Neuronal stem cell (in vitro differentiated cells): ENCODE measurements at regions not wholly inside any gene's neighbourhood (a gene's known extent, or its start where the extent isn't known, plus 50 kb on each side); places are given as distances from the start of the nearest gene placed in this dataset.

Source experiments
- DNase-seq: peaks from one replicate; pipeline ENCODE4 v3.0.0-alpha.2; 2013; ENCODE audit warnings: low spot score
- H2AFZ ChIP-seq: one replicate; pipeline ENCODE4 v1.6.1; 2013; ENCODE audit warnings: mild to moderate bottlenecking, low read length, inconsistent platforms
- H2AK5ac ChIP-seq: 2 replicates; pipeline ENCODE4 v1.6.1; 2013; ENCODE audit warnings: low read depth, mild to moderate bottlenecking, inconsistent platforms, low read length, moderate library complexity, mixed read lengths
- H2BK120ac ChIP-seq: 2 replicates; pipeline ENCODE4 v1.6.1; 2013; ENCODE audit warnings: low read depth, mild to moderate bottlenecking, inconsistent platforms, low read length, moderate library complexity, mixed read lengths
- H2BK12ac ChIP-seq: one replicate; pipeline ENCODE4 v1.6.1; 2013; ENCODE audit warnings: low read length, inconsistent platforms
- H2BK15ac ChIP-seq: 2 replicates; pipeline ENCODE4 v1.6.1; 2013; ENCODE audit warnings: mild to moderate bottlenecking, low read length, inconsistent platforms, mixed read lengths
- H2BK5ac ChIP-seq: one replicate; pipeline ENCODE4 v1.6.1; 2013; ENCODE audit warnings: inconsistent platforms, mild to moderate bottlenecking, low read length, moderate library complexity
- H3K14ac ChIP-seq: one replicate; pipeline ENCODE4 v1.6.1; 2013; ENCODE audit warnings: low read length, inconsistent platforms
- H3K18ac ChIP-seq: 2 replicates; pipeline ENCODE4 v1.6.1; 2013; ENCODE audit warnings: low read length, inconsistent platforms
- H3K23ac ChIP-seq: 2 replicates; pipeline ENCODE4 v1.6.1; 2013; ENCODE audit warnings: low read depth, mild to moderate bottlenecking, mixed read lengths, low read length, inconsistent platforms; ENCODE audit not compliant: poor library complexity
- H3K27ac ChIP-seq: replicated peaks from 3 replicates; pipeline ENCODE4 v1.5.1; 2013; ENCODE audit warnings: low read length, inconsistent platforms
- H3K27me3 ChIP-seq, 3 experiments: 2 replicates each; pipeline ENCODE4 v1.6.1; 2013; ENCODE audit warnings: low read length in 3 of 3, mild to moderate bottlenecking in 2 of 3, inconsistent platforms in 1 of 3, low read depth in 1 of 3, mixed read lengths in 1 of 3, moderate library complexity in 1 of 3; ENCODE audit not compliant: control insufficient read depth in 3 of 3, insufficient read depth in 3 of 3
- H3K36me3 ChIP-seq, 2 donors: replicated peaks in 1 of 2; 2 replicates each; pipeline ENCODE4 v1.6.1; 2013; ENCODE audit warnings: low read length in 2 of 2; ENCODE audit not compliant: control insufficient read depth in 2 of 2, insufficient read depth in 2 of 2
- H3K4ac ChIP-seq: 2 replicates; pipeline ENCODE4 v1.6.1; 2013; ENCODE audit warnings: inconsistent platforms, mild to moderate bottlenecking, low read length, moderate library complexity
- H3K4me1 ChIP-seq, 2 donors: 1 replicate in 1 of 2; 2 replicates in 1 of 2; pipeline ENCODE4 v1.6.1; 2013; ENCODE audit warnings: low read length in 2 of 2, low read depth in 1 of 2; ENCODE audit not compliant: control insufficient read depth in 2 of 2, insufficient read depth in 1 of 2
- H3K4me2 ChIP-seq: one replicate; pipeline ENCODE4 v1.6.1; 2013; ENCODE audit warnings: mild to moderate bottlenecking, low read length, inconsistent platforms; ENCODE audit not compliant: insufficient read depth, poor library complexity, severe bottlenecking
- H3K4me3 ChIP-seq, 2 donors: 2 replicates each; pipeline ENCODE4 v1.5.1; 2013; ENCODE audit warnings: low read length in 2 of 2, mild to moderate bottlenecking in 2 of 2, inconsistent platforms in 1 of 2, moderate library complexity in 1 of 2
- H3K79me1 ChIP-seq: one replicate; pipeline ENCODE4 v1.6.1; 2013; ENCODE audit warnings: low read depth, mild to moderate bottlenecking, inconsistent platforms, low read length, moderate library complexity
- H3K9ac ChIP-seq: one replicate; pipeline ENCODE4 v1.6.1; 2013; ENCODE audit warnings: mild to moderate bottlenecking, low read depth, low read length, inconsistent platforms; ENCODE audit not compliant: poor library complexity
- H3K9me3 ChIP-seq, 2 donors: replicated peaks in 1 of 2; 2 replicates each; pipeline versions ENCODE3 to v1.6.1; 2013; ENCODE audit warnings: low read length in 2 of 2, mild to moderate bottlenecking in 2 of 2, inconsistent platforms in 1 of 2, low read depth in 1 of 2, mixed read lengths in 1 of 2, moderate library complexity in 1 of 2; ENCODE audit not compliant: control insufficient read depth in 2 of 2, insufficient read depth in 1 of 2
- H4K8ac ChIP-seq: one replicate; pipeline ENCODE4 v1.6.1; 2013; ENCODE audit warnings: low read depth, mild to moderate bottlenecking, inconsistent platforms, low read length, moderate library complexity
- H4K91ac ChIP-seq: one replicate; pipeline ENCODE4 v1.6.1; 2013; ENCODE audit warnings: low read length, low read depth, mild to moderate bottlenecking, inconsistent platforms; ENCODE audit not compliant: poor library complexity
- WGBS, 2 donors: extraction: QIAGEN DNeasy Blood & Tissue Kit; methylation state at CpG; one replicate each; pipeline ENCODE4 v1.1.7; 2013; ENCODE audit warnings: missing lambda C conversion rate in 2 of 2, mixed read lengths in 1 of 2; ENCODE audit not compliant: insufficient read length in 2 of 2, insufficient replicate concordance in 1 of 2; ENCODE audit errors: extremely low coverage in 2 of 2; 5-methylcytosine and 5-hydroxymethylcytosine counted together

- H3K4me2 ChIP-seq = no peak overlapping the region
Observed at GRCh38 chr12:28865776-28866175, 283.3 kb upstream of the FAR2 start.

GRCh38 chr12:28866296-28866695, 282.8 kb upstream of the FAR2 start:
- no peaks in the 10 kb centered on the region for H3K27me3 ChIP-seq
- no peak overlapping the region for H3K23ac ChIP-seq
- no peak overlapping the region for H2BK15ac ChIP-seq
- no peak overlapping the region for H3K14ac ChIP-seq
- no peak overlapping the region for H3K4me3 ChIP-seq
- H2AFZ ChIP-seq = peak overlapping the region; percentile 43
- no peak overlapping the region for H2AK5ac ChIP-seq
- H4K91ac ChIP-seq = no peak overlapping the region
- H3K4me2 ChIP-seq = no peak overlapping the region
- no peak overlapping the region for H3K18ac ChIP-seq
- no peak overlapping the region for H3K4ac ChIP-seq
- H2BK120ac ChIP-seq = no peak overlapping the region
- no peaks in the 10 kb centered on the region for H3K9me3 ChIP-seq
- DNase-seq = no peak
- no peak overlapping the region for H4K8ac ChIP-seq
- no peaks in the 10 kb centered on the region for H3K4me1 ChIP-seq
- no CpG with 5 or more reads among the region's 3 CpGs for WGBS, 2 donors
- no peaks in the 10 kb centered on the region for H3K79me1 ChIP-seq
- H3K9ac ChIP-seq = no peak overlapping the region
- no peak overlapping the region for H2BK12ac ChIP-seq
- H2BK5ac ChIP-seq = no peak overlapping the region
- no peaks in the 10 kb centered on the region for H3K36me3 ChIP-seq
- H3K27ac ChIP-seq = no peak overlapping the region

More at GRCh38 chr12:28865776-28866175, 283.3 kb upstream of the FAR2 start:
- no peaks in the 10 kb centered on the region for H3K4me1 ChIP-seq
- no peak overlapping the region for H3K18ac ChIP-seq
- H2BK12ac ChIP-seq = no peak overlapping the region
- no peak overlapping the region for H2BK120ac ChIP-seq
- no peak overlapping the region for H4K8ac ChIP-seq
- no peak overlapping the region for H2BK15ac ChIP-seq
- no peak for DNase-seq
- no CpG with 5 or more reads among the region's 4 CpGs for WGBS, 2 donors
- H2BK5ac ChIP-seq = no peak overlapping the region
- H2AK5ac ChIP-seq = no peak overlapping the region
- H3K27ac ChIP-seq = no peak overlapping the region
- H3K27me3 ChIP-seq = no peaks in the 10 kb centered on the region
- no peak overlapping the region for H2AFZ ChIP-seq
- H3K79me1 ChIP-seq = no peaks in the 10 kb centered on the region
- no peak overlapping the region for H3K9ac ChIP-seq
- no peak overlapping the region for H3K4ac ChIP-seq
- no peak overlapping the region for H3K14ac ChIP-seq
- no peaks in the 10 kb centered on the region for H3K36me3 ChIP-seq
- no peak overlapping the region for H3K4me3 ChIP-seq
- H3K9me3 ChIP-seq = no peaks in the 10 kb centered on the region
- H3K23ac ChIP-seq = no peak overlapping the region
- no peak overlapping the region for H4K91ac ChIP-seq

GRCh38 chr12:28866715-28867503, 282.2 kb upstream of the FAR2 start:
- Histone ChIP-seq H3K14ac (no peak overlapping the region), H3K36me3 (no peaks in the 10 kb centered on the region), H2AK5ac (no peak overlapping the region), H3K23ac (no peak overlapping the region), H3K18ac (no peak overlapping the region), H3K4ac (no peak overlapping the region), H3K27me3 (no peaks in the 10 kb centered on the region), H2AFZ (peak overlapping the region; percentile 43), H3K4me2 (no peak overlapping the region), H3K79me1 (no peaks in the 10 kb centered on the region), H2BK5ac (no peak overlapping the region), H4K8ac (no peak overlapping the region), H2BK12ac (no peak overlapping the region), H3K27ac (no peak overlapping the region), H3K9me3 (no peaks in the 10 kb centered on the region), H3K4me3 (no peak overlapping the region), H4K91ac (no peak overlapping the region), H2BK15ac (no peak overlapping the region), H3K4me1 (no peaks in the 10 kb centered on the region), H3K9ac (no peak overlapping the region), H2BK120ac (no peak overlapping the region)
- no CpG with 5 or more reads among the region's 7 CpGs for WGBS, 2 donors
- no peak for DNase-seq

- Histone ChIP-seq H3K4ac (no peak overlapping the region), H4K91ac (no peak overlapping the region), H3K27ac (no peak overlapping the region), H3K18ac (no peak overlapping the region), H2AFZ (no peak overlapping the region), H4K8ac (no peak overlapping the region), H3K4me2 (no peak overlapping the region), H2BK15ac (no peak overlapping the region), H2BK12ac (no peak overlapping the region), H3K9ac (no peak overlapping the region), H3K14ac (no peak overlapping the region), H3K4me3 (no peak overlapping the region), H3K23ac (no peak overlapping the region), H2AK5ac (no peak overlapping the region), H3K36me3 (no peaks in the 10 kb centered on the region), H2BK5ac (no peak overlapping the region), H3K4me1 (no peaks in the 10 kb centered on the region), H3K27me3 (no peaks in the 10 kb centered on the region), H2BK120ac (no peak overlapping the region), H3K79me1 (no peaks in the 10 kb centered on the region), H3K9me3 (no peaks in the 10 kb centered on the region)
- DNase-seq = no peak
- WGBS, 2 donors = no CpG with 5 or more reads among the region's 5 CpGs
Observed at GRCh38 chr12:28868414-28868813, 280.7 kb upstream of the FAR2 start.
